Heart left ventricle (tissue), 13 donors: ENCODE measurements at regions not wholly inside any gene's neighbourhood (a gene's known extent, or its start where the extent isn't known, plus 50 kb on each side); places are given as distances from the start of the nearest gene placed in this dataset.

Experiments used
- CTCF ChIP-seq, 12 donors: fragments of 200-600 bp; sonication (generic) in 4 of 12; IDR thresholded peaks; one replicate each; pipeline versions ENCODE4 v1.5.0 to v1.8.0; 2018 to 2022; ENCODE audit warnings: antibody characterized with exemption in 12 of 12, mild to moderate bottlenecking in 5 of 12
- POLR2A ChIP-seq, 2 donors: fragments of 450-650 bp; IDR thresholded peaks; one replicate each; pipeline ENCODE4 v1.6.1; 2017; ENCODE audit warnings: antibody characterized with exemption in 2 of 2, mild to moderate bottlenecking in 2 of 2, moderate library complexity in 2 of 2
- donor health status: ischemic (EF 13 %, LVEDD 7.1; RV severe dilation, severe dysfunction).
- donor health status: DM: no; HTN: yes; CAD: no.
- donor health status: DM: no; HTN: no; CAD: no.
- donor health status: ischemic (EF 25% LVEDD 6.9; RV normal size, moderate dysfunction).
- donor health status: ischemic (EF 25% LVEDD 5.7; RV mildly dilated, moderate dysfunction).
- donor health status: ischemic (EF 35%, LVEDD 5.7; RV mildly dilated, moderate dysfunction).
- donor health status: nonischemic (EF 11% LVEDD 7.7; RV severe dilation, severe dysfunction).
- donor health status: DM: yes; HTN: yes; CAD: no.
- donor health status: PGD.
- donor health status: ischemic (EF 29% LVEDD 5.4; RV normal size, mild dysfunction).
- donor health status: nonischemic (EF 23%, LVEDD 6.1; RV moderate dilation, normal function).

- TF ChIP-seq CTCF (IDR thresholded peaks at IDR 0.05) (no peak), POLR2A (IDR thresholded peaks at IDR 0.05) (no peak)
Measured at GRCh38 chr18:75845413-75845812, 417.9 kb upstream of the SMIM21 start.
